SK-N-MC (cell line): ENCODE measurements at regions not wholly inside any gene's neighbourhood (a gene's known extent, or its start where the extent isn't known, plus 50 kb on each side); places are given as distances from the start of the nearest gene placed in this dataset.

ENCODE experiments used
- EZH2 ChIP-seq: fragments of 200-600 bp; sonication (generic); IDR thresholded peaks from one replicate; pipeline ENCODE4 v1.6.1; 2017; ENCODE audit warnings: antibody characterized with exemption
- FOXP2 ChIP-seq: optimal IDR thresholded peaks from 2 replicates; pipeline ENCODE3; 2011; ENCODE audit warnings: mild to moderate bottlenecking, moderate library complexity; ENCODE audit not compliant: insufficient read depth; ENCODE audit errors: extremely low read length, control extremely low read depth
- POLR2AphosphoS5 ChIP-seq: IDR thresholded peaks from 2 replicates; pipeline ENCODE4 v1.6.1; 2012; ENCODE audit warnings: mild to moderate bottlenecking, low read depth, low read length, borderline replicate concordance

DNA sequence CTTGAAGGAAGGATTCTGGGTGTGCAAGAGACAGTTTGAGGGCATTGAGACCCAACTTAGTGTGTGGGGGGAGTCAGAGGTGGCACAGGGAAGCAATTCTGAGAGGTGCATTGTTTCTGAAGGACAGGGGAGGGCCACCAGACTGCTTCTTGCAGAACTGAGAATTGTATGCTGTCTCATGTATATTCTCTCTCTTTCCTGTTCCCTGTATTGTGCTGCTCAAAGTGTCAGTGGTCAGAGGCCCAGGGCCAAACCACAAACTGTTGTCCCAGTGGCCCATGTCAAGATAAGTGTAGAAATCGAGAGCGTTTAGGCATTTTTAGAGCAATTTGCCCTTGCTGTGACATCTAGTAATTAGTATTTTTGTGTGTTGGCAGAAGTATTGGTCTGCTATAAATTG, 567.1 kb downstream of the EDEM1 start:
- TF ChIP-seq EZH2 = no peak
- TF ChIP-seq POLR2AphosphoS5 = no peak
- TF ChIP-seq FOXP2 = no peak
